ENCODE measurements at regions not wholly inside any gene's neighbourhood (a gene's known extent, or its start where the extent isn't known, plus 50 kb on each side); places are given as distances from the start of the nearest gene placed in this dataset.

DNA sequence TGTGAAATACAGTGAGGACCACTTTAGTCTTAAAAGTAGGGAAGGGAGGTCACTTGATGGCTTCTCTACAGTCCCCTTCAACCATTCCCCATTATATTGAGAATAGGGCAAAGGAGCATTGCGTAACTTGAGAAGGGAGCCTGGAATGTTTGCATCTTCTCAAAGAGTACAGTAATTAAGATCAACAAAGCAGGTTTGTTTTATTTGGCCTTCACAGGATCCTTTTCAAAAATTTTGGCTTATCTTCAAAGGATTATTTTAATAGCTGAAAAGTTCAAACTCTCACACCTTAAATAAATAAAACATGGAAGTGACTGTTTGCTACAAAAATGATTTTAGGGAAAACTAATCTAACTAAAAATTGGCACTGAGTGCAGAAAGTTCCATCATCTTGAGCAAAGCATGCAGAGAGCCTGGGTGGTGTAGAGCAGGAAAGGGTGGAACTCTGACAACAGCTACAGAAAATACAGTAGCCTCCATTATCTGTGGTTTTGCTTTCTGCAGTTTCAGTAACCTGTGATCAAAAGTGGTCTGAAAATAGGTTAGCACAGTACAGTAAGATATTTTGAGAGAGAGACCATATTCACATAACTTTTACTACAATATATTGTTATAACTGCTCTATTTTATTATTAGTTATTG is 214.0 kb downstream of the MDFIC start:
- TF ChIP-seq, protein P1, sequence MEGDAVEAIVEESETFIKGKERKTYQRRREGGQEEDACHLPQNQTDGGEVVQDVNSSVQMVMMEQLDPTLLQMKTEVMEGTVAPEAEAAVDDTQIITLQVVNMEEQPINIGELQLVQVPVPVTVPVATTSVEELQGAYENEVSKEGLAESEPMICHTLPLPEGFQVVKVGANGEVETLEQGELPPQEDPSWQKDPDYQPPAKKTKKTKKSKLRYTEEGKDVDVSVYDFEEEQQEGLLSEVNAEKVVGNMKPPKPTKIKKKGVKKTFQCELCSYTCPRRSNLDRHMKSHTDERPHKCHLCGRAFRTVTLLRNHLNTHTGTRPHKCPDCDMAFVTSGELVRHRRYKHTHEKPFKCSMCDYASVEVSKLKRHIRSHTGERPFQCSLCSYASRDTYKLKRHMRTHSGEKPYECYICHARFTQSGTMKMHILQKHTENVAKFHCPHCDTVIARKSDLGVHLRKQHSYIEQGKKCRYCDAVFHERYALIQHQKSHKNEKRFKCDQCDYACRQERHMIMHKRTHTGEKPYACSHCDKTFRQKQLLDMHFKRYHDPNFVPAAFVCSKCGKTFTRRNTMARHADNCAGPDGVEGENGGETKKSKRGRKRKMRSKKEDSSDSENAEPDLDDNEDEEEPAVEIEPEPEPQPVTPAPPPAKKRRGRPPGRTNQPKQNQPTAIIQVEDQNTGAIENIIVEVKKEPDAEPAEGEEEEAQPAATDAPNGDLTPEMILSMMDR (IDR thresholded peaks at IDR 0.05; ENCODE audit: control extremely low read depth in 1 of 3, insufficient read depth in 1 of 3, low read depth in 1 of 3, low read length in 3 of 3), result no peak
- TF ChIP-seq SP4 (IDR thresholded peaks at IDR 0.05; ENCODE audit: low read length) (no peak), SP1 (IDR thresholded peaks at IDR 0.05; ENCODE audit: low read depth, low read length) (no peak), TAF1 (IDR thresholded peaks at IDR 0.05; ENCODE audit: low read depth, low read length) (no peak), TEAD4 (IDR thresholded peaks at IDR 0.05; ENCODE audit: low read depth, low read length) (peak; percentile 53; the same call in 1 of the 2 replicates), POLR2AphosphoS5 (IDR thresholded peaks at IDR 0.05; ENCODE audit: low read depth, low read length) (no peak), POLR2A (IDR thresholded peaks at IDR 0.05; ENCODE audit: control extremely low read depth in 1 of 2, low read depth in 2 of 2, low read length in 2 of 2) (no peak)
